ENCODE measurements at regions not wholly inside any gene's neighbourhood (a gene's known extent, or its start where the extent isn't known, plus 50 kb on each side); places are given as distances from the start of the nearest gene placed in this dataset.

DNA sequence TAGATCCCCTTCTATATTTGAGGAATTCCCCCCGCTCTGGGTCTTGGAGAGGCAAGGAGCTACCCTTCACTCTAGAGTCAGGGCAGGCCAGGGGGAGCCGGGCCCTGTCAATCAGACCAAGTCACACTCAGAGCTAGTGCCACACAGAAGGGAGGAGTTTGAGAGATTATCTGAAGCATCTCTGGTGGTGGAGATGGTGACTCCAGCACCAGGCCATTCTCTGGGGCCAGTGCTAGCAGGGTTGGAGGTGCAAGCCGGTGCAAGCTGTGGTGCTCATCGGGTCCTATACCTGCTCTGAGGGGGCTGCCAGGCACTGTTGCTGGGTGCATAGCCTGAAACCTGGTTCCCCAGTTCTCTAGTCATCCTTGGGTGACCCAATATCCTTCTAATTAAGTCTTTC lies 201.2 kb downstream of the COPRS start:
- H3K27me3 ChIP-seq (ENCODE audit: insufficient read depth, low read length, poor library complexity, severe bottlenecking): no peaks in the 10 kb centered on the region
- no peak overlapping the region for H3K4me2 ChIP-seq (ENCODE audit: low read depth, low read length, poor library complexity, severe bottlenecking)
- no peak overlapping the region for H2AFZ ChIP-seq (ENCODE audit: low read length)
- H3F3A ChIP-seq (ENCODE audit: low read depth): no peaks in the 10 kb centered on the region
- H3K4me3 ChIP-seq (ENCODE audit: low read length, poor library complexity, severe bottlenecking): no peak overlapping the region
- H4K20me1 ChIP-seq (ENCODE audit: insufficient read depth, low read length, poor library complexity, severe bottlenecking): no peaks in the 10 kb centered on the region
- TF ChIP-seq EZH2phosphoT487 (IDR thresholded peaks at IDR 0.05; ENCODE audit: borderline replicate concordance): no peak
- TF ChIP-seq, protein P1, sequence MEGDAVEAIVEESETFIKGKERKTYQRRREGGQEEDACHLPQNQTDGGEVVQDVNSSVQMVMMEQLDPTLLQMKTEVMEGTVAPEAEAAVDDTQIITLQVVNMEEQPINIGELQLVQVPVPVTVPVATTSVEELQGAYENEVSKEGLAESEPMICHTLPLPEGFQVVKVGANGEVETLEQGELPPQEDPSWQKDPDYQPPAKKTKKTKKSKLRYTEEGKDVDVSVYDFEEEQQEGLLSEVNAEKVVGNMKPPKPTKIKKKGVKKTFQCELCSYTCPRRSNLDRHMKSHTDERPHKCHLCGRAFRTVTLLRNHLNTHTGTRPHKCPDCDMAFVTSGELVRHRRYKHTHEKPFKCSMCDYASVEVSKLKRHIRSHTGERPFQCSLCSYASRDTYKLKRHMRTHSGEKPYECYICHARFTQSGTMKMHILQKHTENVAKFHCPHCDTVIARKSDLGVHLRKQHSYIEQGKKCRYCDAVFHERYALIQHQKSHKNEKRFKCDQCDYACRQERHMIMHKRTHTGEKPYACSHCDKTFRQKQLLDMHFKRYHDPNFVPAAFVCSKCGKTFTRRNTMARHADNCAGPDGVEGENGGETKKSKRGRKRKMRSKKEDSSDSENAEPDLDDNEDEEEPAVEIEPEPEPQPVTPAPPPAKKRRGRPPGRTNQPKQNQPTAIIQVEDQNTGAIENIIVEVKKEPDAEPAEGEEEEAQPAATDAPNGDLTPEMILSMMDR (conservative IDR thresholded peaks at IDR 0.05; ENCODE audit: low read length): no peak
- no peaks in the 10 kb centered on the region for H3K9me2 ChIP-seq (replicated peaks; ENCODE audit: low read depth, low read length)
- H3K79me2 ChIP-seq (ENCODE audit: insufficient read depth, low read length): no peaks in the 10 kb centered on the region
- peaks cover 5% of the 10 kb centered on the region for H3K4me1 ChIP-seq (ENCODE audit: insufficient read depth, low read length, poor library complexity, severe bottlenecking)
- no peaks in the 10 kb centered on the region for H3K36me3 ChIP-seq (ENCODE audit: insufficient read depth, low read length)
- H3K9me3 ChIP-seq (ENCODE audit: insufficient read depth, low read depth, low read length): peaks cover under 1% of the 10 kb centered on the region; the same call in 1 of the 2 replicates
- no peak overlapping the region for H3K9ac ChIP-seq (ENCODE audit: low read depth, low read length, poor library complexity, severe bottlenecking)

DNA sequence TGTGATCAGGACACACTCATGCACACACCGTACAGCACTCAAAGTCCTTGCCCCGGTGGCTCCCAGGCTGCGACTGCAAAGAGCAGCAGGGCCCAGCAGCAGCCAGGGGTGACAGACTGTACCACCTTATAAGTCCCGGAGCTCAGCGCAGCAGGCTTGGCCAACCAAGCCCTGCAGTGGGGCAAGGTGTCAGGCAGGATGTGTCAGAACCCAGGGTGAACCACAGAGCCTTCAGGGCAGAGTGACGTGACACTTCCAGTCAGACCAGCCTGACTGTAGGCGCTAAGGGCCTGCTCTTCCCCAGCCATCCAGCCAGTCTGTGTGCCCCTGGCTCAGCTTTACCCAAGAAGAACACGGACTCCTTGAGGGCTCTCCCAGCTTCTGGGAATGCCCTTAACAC lies 204.1 kb downstream of the COPRS start:
- H3K9ac ChIP-seq (ENCODE audit: low read depth, low read length, poor library complexity, severe bottlenecking): no peak overlapping the region
- no peaks in the 10 kb centered on the region for H4K20me1 ChIP-seq (ENCODE audit: insufficient read depth, low read length, poor library complexity, severe bottlenecking)
- no peak overlapping the region for H2AFZ ChIP-seq (ENCODE audit: low read length)
- no peak for TF ChIP-seq EZH2phosphoT487 (IDR thresholded peaks at IDR 0.05; ENCODE audit: borderline replicate concordance)
- TF ChIP-seq, protein P1 (conservative IDR thresholded peaks at IDR 0.05; ENCODE audit: low read length): no peak
- H3K4me1 ChIP-seq (ENCODE audit: insufficient read depth, low read length, poor library complexity, severe bottlenecking): peaks cover 5% of the 10 kb centered on the region
- H3K4me2 ChIP-seq (ENCODE audit: low read depth, low read length, poor library complexity, severe bottlenecking): no peak overlapping the region
- H3K79me2 ChIP-seq (ENCODE audit: insufficient read depth, low read length): no peaks in the 10 kb centered on the region
- H3K9me2 ChIP-seq (replicated peaks; ENCODE audit: low read depth, low read length): no peaks in the 10 kb centered on the region
- H3K4me3 ChIP-seq (ENCODE audit: low read length, poor library complexity, severe bottlenecking): no peak overlapping the region
- no peaks in the 10 kb centered on the region for H3K36me3 ChIP-seq (ENCODE audit: insufficient read depth, low read length)
- H3K27me3 ChIP-seq (ENCODE audit: insufficient read depth, low read length, poor library complexity, severe bottlenecking): no peaks in the 10 kb centered on the region
- no peaks in the 10 kb centered on the region for H3F3A ChIP-seq (ENCODE audit: low read depth)
- no peaks in the 10 kb centered on the region for H3K9me3 ChIP-seq (ENCODE audit: insufficient read depth, low read depth, low read length)

DNA sequence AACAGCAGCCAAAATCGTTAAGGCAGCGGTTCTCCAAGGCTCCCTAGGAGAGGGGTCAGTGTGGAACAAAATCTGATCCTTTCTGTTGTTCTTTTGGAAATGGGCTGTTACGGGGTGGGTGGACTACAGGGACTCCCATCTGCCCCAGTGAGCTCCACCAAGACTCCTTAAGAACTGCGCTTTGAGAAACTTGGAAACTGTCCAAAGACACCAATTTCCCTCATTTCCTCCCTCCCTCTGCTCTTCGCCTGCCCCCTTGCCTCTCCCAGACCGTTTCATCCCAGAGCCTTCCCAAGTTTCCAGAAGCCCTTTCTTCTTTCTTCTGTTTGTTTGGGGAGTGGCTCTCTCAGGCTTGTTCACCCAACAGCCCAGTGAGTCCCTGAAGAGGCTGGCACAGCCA lies 205.4 kb downstream of the COPRS start:
- H3K9me3 ChIP-seq (ENCODE audit: insufficient read depth, low read depth, low read length): no peaks in the 10 kb centered on the region
- no peak for TF ChIP-seq EZH2phosphoT487 (IDR thresholded peaks at IDR 0.05; ENCODE audit: borderline replicate concordance)
- TF ChIP-seq, protein P1 (conservative IDR thresholded peaks at IDR 0.05; ENCODE audit: low read length): no peak
- H4K20me1 ChIP-seq (ENCODE audit: insufficient read depth, low read length, poor library complexity, severe bottlenecking): no peaks in the 10 kb centered on the region
- no peaks in the 10 kb centered on the region for H3K9me2 ChIP-seq (replicated peaks; ENCODE audit: low read depth, low read length)
- no peak overlapping the region for H3K9ac ChIP-seq (ENCODE audit: low read depth, low read length, poor library complexity, severe bottlenecking)
- no peaks in the 10 kb centered on the region for H3K36me3 ChIP-seq (ENCODE audit: insufficient read depth, low read length)
- no peaks in the 10 kb centered on the region for H3K79me2 ChIP-seq (ENCODE audit: insufficient read depth, low read length)
- H3K4me1 ChIP-seq (ENCODE audit: insufficient read depth, low read length, poor library complexity, severe bottlenecking): peaks cover 5% of the 10 kb centered on the region
- no peaks in the 10 kb centered on the region for H3K27me3 ChIP-seq (ENCODE audit: insufficient read depth, low read length, poor library complexity, severe bottlenecking)
- H3F3A ChIP-seq (ENCODE audit: low read depth): no peaks in the 10 kb centered on the region
- H3K4me2 ChIP-seq (ENCODE audit: low read depth, low read length, poor library complexity, severe bottlenecking): no peak overlapping the region
- H3K4me3 ChIP-seq (ENCODE audit: low read length, poor library complexity, severe bottlenecking): no peak overlapping the region
- H2AFZ ChIP-seq (ENCODE audit: low read length): no peak overlapping the region

Measured in Loucy (cell line).